Pancreas (tissue), 10 donors: ENCODE measurements at regions not wholly inside any gene's neighbourhood (a gene's known extent, or its start where the extent isn't known, plus 50 kb on each side); places are given as distances from the start of the nearest gene placed in this dataset.

ENCODE experiments used
- ATAC-seq, 4 donors: fragments of 200-7000 bp; cut with Tn5 transposase; one replicate each; pipeline versions ENCODE4 v1.8.0 to v1.9.1; 2020; ENCODE audit warnings: mild to moderate bottlenecking in 4 of 4, moderate library complexity in 4 of 4
- DNase-seq, 6 donors: peaks; one replicate each; pipeline ENCODE4 v3.0.0-alpha.2; 2020
- FAIRE-seq: peaks from 2 replicates; lab custom pipeline; 2012; peaks lifted over from hg19 to GRCh38; lab: Jason Lieb, UNC
- H3K27ac ChIP-seq, 4 donors: fragments of 200-600 bp; sonication (generic); 1 replicate in 3 of 4; 2 replicates in 1 of 4; pipeline versions ENCODE4 v1.5.0 to v1.8.0; 2020
- H3K27me3 ChIP-seq, 4 donors: fragments of 200-600 bp; one replicate each; pipeline ENCODE4 v1.8.0; 2021
- H3K36me3 ChIP-seq, 3 donors: fragments of 200-600 bp; sonication (generic) in 1 of 3; one replicate each; pipeline versions ENCODE4 v1.5.0 to v1.8.0; 2020 to 2021
- H3K4me1 ChIP-seq, 3 donors: fragments of 200-600 bp; one replicate each; pipeline ENCODE4 v1.8.0; 2021
- H3K4me3 ChIP-seq, 4 donors: fragments of 200-600 bp; sonication (generic) in 2 of 4; one replicate each; pipeline versions ENCODE4 v1.5.0 to v1.8.0; 2020 to 2021
- H3K9me3 ChIP-seq, 4 donors: fragments of 200-600 bp; one replicate each; pipeline ENCODE4 v1.8.0; 2021
- WGBS, 2 donors: extraction: QIAGEN DNeasy Blood & Tissue Kit; methylation state at CpG; one replicate each; pipeline ENCODE4 v1.1.7; 2013; 5-methylcytosine and 5-hydroxymethylcytosine counted together
- intact Hi-C, 3 donors: fragments of 100-400 bp; cut with DNase I; formaldehyde crosslinking; loops; one replicate each; pipeline versions ENCODE4 v1.11.1 to v1.14.2; 2022
- TF ChIP-seq, protein P1 (sequence below), 4 donors: fragments of 200-600 bp; sonication (generic) in 3 of 4; IDR thresholded peaks; one replicate each; pipeline versions ENCODE4 v1.5.0 to v1.8.0; 2021; ENCODE audit warnings: antibody characterized with exemption in 4 of 4
- donor health status: healthy with polysubstance abuse.
- donor health status: DM: no; HTN: no; CAD: no; lungs with moderate emphysema.
- donor health status: DM: no; HTN: no; CAD: no.
- donor health status: control.
- donor health status: control.
- donor health status: Bipolar disorder and iron deficiency.
- donor health status: DM: yes; HTN: yes; CAD: no.
- donor health status: DM: no; HTN: no; CAD: no.
- donor health status: DM: no; HTN: no; CAD: no.
- donor health status: DM: yes; HTN: yes; CAD: no.

- no peak overlapping the region for H3K4me3 ChIP-seq
- intact Hi-C loops = loop anchor here in 1 of 3 donors (10.0 kb wide), 1 partner anchor 600 kb away; no protein-coding TSS in a partner anchor
- ATAC-seq (no peak), FAIRE-seq (no peak), DNase-seq (no peak)
- H3K9me3 ChIP-seq = no peaks in the 10 kb centered on the region
- H3K36me3 ChIP-seq = no peaks in the 10 kb centered on the region
- H3K4me1 ChIP-seq = no peaks in the 10 kb centered on the region
- H3K27me3 ChIP-seq = no peaks in the 10 kb centered on the region
- TF ChIP-seq, protein P1, sequence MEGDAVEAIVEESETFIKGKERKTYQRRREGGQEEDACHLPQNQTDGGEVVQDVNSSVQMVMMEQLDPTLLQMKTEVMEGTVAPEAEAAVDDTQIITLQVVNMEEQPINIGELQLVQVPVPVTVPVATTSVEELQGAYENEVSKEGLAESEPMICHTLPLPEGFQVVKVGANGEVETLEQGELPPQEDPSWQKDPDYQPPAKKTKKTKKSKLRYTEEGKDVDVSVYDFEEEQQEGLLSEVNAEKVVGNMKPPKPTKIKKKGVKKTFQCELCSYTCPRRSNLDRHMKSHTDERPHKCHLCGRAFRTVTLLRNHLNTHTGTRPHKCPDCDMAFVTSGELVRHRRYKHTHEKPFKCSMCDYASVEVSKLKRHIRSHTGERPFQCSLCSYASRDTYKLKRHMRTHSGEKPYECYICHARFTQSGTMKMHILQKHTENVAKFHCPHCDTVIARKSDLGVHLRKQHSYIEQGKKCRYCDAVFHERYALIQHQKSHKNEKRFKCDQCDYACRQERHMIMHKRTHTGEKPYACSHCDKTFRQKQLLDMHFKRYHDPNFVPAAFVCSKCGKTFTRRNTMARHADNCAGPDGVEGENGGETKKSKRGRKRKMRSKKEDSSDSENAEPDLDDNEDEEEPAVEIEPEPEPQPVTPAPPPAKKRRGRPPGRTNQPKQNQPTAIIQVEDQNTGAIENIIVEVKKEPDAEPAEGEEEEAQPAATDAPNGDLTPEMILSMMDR (IDR thresholded peaks at IDR 0.05) = no peak
- 67 to 73% methylated on average over 4 of the region's 4 CpGs for WGBS, 2 donors
- no peak overlapping the region for H3K27ac ChIP-seq
Observed at GRCh38 chr5:97844797-97845196, 661.8 kb upstream of the RIOK2 start.

GRCh38 chr5:97846643-97847042 is 663.6 kb upstream of the RIOK2 start:
- H3K9me3 ChIP-seq = no peaks in the 10 kb centered on the region
- intact Hi-C loops = loop anchor here in 1 of 3 donors (10.0 kb wide), 1 partner anchor 602 kb away; no protein-coding TSS in a partner anchor
- H3K27me3 ChIP-seq = no peaks in the 10 kb centered on the region
- no peaks in the 10 kb centered on the region for H3K36me3 ChIP-seq
- H3K4me3 ChIP-seq = no peak overlapping the region
- ATAC-seq (no peak), FAIRE-seq (no peak), DNase-seq (no peak)
- H3K4me1 ChIP-seq = no peaks in the 10 kb centered on the region
- H3K27ac ChIP-seq = no peak overlapping the region
- TF ChIP-seq, protein P1 (IDR thresholded peaks at IDR 0.05) = no peak

GRCh38 chr5:97847920-97848631 is 665.0 kb upstream of the RIOK2 start:
- DNase-seq = no peak
- no peak overlapping the region for H3K4me3 ChIP-seq
- intact Hi-C loops = loop anchor here in 1 of 3 donors (10.0 kb wide), 1 partner anchor 603 kb away; no protein-coding TSS in a partner anchor
- 59 to 63% methylated on average over 2 of the region's 2 CpGs for WGBS, 2 donors
- TF ChIP-seq, protein P1 (IDR thresholded peaks at IDR 0.05) = no peak
- H3K27ac ChIP-seq = no peak overlapping the region
- FAIRE-seq = no peak
- no peaks in the 10 kb centered on the region for H3K36me3 ChIP-seq
- no peaks in the 10 kb centered on the region for H3K4me1 ChIP-seq
- ATAC-seq = no peak
- no peaks in the 10 kb centered on the region for H3K27me3 ChIP-seq
- no peaks in the 10 kb centered on the region for H3K9me3 ChIP-seq

GRCh38 chr5:97851036-97851435 is 668.0 kb upstream of the RIOK2 start:
- DNase-seq (no peak), ATAC-seq (no peak), FAIRE-seq (no peak)
- Histone ChIP-seq H3K4me3 (no peak overlapping the region), H3K4me1 (no peaks in the 10 kb centered on the region), H3K36me3 (no peaks in the 10 kb centered on the region), H3K27me3 (no peaks in the 10 kb centered on the region), H3K9me3 (no peaks in the 10 kb centered on the region), H3K27ac (no peak overlapping the region)
- intact Hi-C loops = no loop called here
- TF ChIP-seq, protein P1 (IDR thresholded peaks at IDR 0.05) = no peak
- WGBS, 2 donors = 45 to 47% methylated on average over 1 of the region's 1 CpG
